ENCODE measurements at regions not wholly inside any gene's neighbourhood (a gene's known extent, or its start where the extent isn't known, plus 50 kb on each side); places are given as distances from the start of the nearest gene placed in this dataset.
A peak's percentile ranks its signal among the peaks of the same experiment; 100 is the strongest.
"Not testable (repeated sequence)": the region's sequence is repeated elsewhere in the genome, so short reads cannot be mapped to it uniquely, and the experiment has no call there.

GRCh38 chr1:212512816-212513559, 80.3 kb downstream of the NENF start:
- no peak overlapping the region for H3K27ac ChIP-seq (ENCODE audit: insufficient read depth, low read length, poor library complexity, severe bottlenecking)
- no peaks in the 10 kb centered on the region for H3K9me3 ChIP-seq (ENCODE audit: control insufficient read depth, low read length)
- peaks cover 17% of the 10 kb centered on the region for H3K27me3 ChIP-seq (replicated peaks; ENCODE audit: control insufficient read depth, insufficient read depth, low read length, poor library complexity, severe bottlenecking)
- H3K36me3 ChIP-seq (ENCODE audit: control insufficient read depth, insufficient read depth, low read length), result no peaks in the 10 kb centered on the region
- no peak overlapping the region for H3K4me3 ChIP-seq (ENCODE audit: insufficient read depth, low read depth, low read length, poor library complexity, severe bottlenecking)
- DNase-seq, result no peak
- H3K4me1 ChIP-seq (ENCODE audit: control insufficient read depth, insufficient read depth, low read length, poor library complexity, severe bottlenecking), result peaks cover 4% of the 10 kb centered on the region

GRCh38 chr1:212513586-212513985, 80.9 kb downstream of the NENF start:
- H3K36me3 ChIP-seq (ENCODE audit: control insufficient read depth, insufficient read depth, low read length), result no peaks in the 10 kb centered on the region
- H3K4me3 ChIP-seq (ENCODE audit: insufficient read depth, low read depth, low read length, poor library complexity, severe bottlenecking), result no peak overlapping the region
- H3K9me3 ChIP-seq (ENCODE audit: control insufficient read depth, low read length), result no peaks in the 10 kb centered on the region
- H3K27ac ChIP-seq (ENCODE audit: insufficient read depth, low read length, poor library complexity, severe bottlenecking), result no peak overlapping the region
- DNase-seq, result no peak
- peaks cover 17% of the 10 kb centered on the region for H3K27me3 ChIP-seq (replicated peaks; ENCODE audit: control insufficient read depth, insufficient read depth, low read length, poor library complexity, severe bottlenecking)
- H3K4me1 ChIP-seq (ENCODE audit: control insufficient read depth, insufficient read depth, low read length, poor library complexity, severe bottlenecking), result peaks cover 4% of the 10 kb centered on the region

GRCh38 chr1:212514056-212514614, 81.4 kb downstream of the NENF start:
- no peak overlapping the region for H3K27ac ChIP-seq (ENCODE audit: insufficient read depth, low read length, poor library complexity, severe bottlenecking)
- no peak for DNase-seq
- no peaks in the 10 kb centered on the region for H3K9me3 ChIP-seq (ENCODE audit: control insufficient read depth, low read length)
- peaks cover 17% of the 10 kb centered on the region for H3K27me3 ChIP-seq (replicated peaks; ENCODE audit: control insufficient read depth, insufficient read depth, low read length, poor library complexity, severe bottlenecking)
- peaks cover 4% of the 10 kb centered on the region for H3K4me1 ChIP-seq (ENCODE audit: control insufficient read depth, insufficient read depth, low read length, poor library complexity, severe bottlenecking)
- no peaks in the 10 kb centered on the region for H3K36me3 ChIP-seq (ENCODE audit: control insufficient read depth, insufficient read depth, low read length)
- peak overlapping the region; percentile 18 for H3K4me3 ChIP-seq (ENCODE audit: insufficient read depth, low read depth, low read length, poor library complexity, severe bottlenecking)

GRCh38 chr1:212514782-212515181, 82.1 kb downstream of the NENF start:
- Histone ChIP-seq H3K9me3 (ENCODE audit: control insufficient read depth, low read length) (no peaks in the 10 kb centered on the region), H3K36me3 (ENCODE audit: control insufficient read depth, insufficient read depth, low read length) (no peaks in the 10 kb centered on the region), H3K4me1 (ENCODE audit: control insufficient read depth, insufficient read depth, low read length, poor library complexity, severe bottlenecking) (peaks cover 4% of the 10 kb centered on the region), H3K27ac (ENCODE audit: insufficient read depth, low read length, poor library complexity, severe bottlenecking) (no peak overlapping the region), H3K4me3 (ENCODE audit: insufficient read depth, low read depth, low read length, poor library complexity, severe bottlenecking) (peak overlapping the region; percentile 18), H3K27me3 (replicated peaks; ENCODE audit: control insufficient read depth, insufficient read depth, low read length, poor library complexity, severe bottlenecking) (peaks cover 17% of the 10 kb centered on the region)
- no peak for DNase-seq

DNA sequence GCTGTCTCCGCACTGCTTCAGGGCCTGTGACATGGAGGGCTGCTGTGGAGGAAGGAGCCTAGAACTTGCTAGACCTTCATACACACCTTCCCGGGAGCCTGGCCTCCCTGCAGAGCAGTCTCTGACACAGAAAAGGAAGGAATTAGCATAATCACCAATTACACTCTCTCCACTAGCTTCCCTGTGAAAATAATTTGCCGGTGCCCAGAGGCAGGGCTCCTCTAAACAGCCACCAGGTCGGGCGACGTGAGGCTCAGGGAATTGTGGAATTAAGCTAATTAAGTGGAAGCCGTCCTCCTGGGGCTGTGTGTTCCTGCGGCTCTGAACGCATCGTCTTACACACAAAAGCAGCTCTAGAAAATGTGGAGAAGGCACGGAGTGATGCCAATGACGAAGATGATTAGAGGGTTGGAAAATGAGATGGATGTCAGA, 82.6 kb downstream of the NENF start:
- peaks cover 21% of the 10 kb centered on the region for H3K27me3 ChIP-seq (replicated peaks; ENCODE audit: control insufficient read depth, insufficient read depth, low read length, poor library complexity, severe bottlenecking)

DNA sequence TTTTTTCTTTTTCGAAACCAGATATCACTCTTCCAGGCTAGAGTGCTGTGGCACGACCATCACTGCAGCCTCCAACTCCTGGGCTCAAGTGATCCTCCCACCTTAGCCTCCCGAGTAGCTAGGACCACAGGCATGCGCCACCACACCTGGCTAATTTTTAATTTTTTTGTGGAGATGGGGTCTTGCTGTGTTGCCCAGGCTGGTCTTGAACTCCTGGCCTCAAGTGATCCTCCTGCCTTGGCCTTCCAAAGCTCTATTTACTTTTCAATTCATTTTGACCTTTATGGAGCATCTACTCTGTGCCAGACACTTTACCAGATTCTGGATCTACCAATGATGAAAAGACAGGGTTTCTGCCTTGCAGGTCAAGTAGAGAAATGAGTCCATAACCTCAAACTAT, 83.3 kb downstream of the NENF start:
- H3K27ac ChIP-seq (ENCODE audit: insufficient read depth, low read length, poor library complexity, severe bottlenecking); H3K4me1 ChIP-seq (ENCODE audit: control insufficient read depth, insufficient read depth, low read length, poor library complexity, severe bottlenecking); H3K4me3 ChIP-seq (ENCODE audit: insufficient read depth, low read depth, low read length, poor library complexity, severe bottlenecking); DNase-seq; H3K36me3 ChIP-seq (ENCODE audit: control insufficient read depth, insufficient read depth, low read length); H3K9me3 ChIP-seq (ENCODE audit: control insufficient read depth, low read length): not testable (repeated sequence)
- H3K27me3 ChIP-seq (replicated peaks; ENCODE audit: control insufficient read depth, insufficient read depth, low read length, poor library complexity, severe bottlenecking), result peaks cover 21% of the 10 kb centered on the region

More for the DNA sequence above, 82.6 kb downstream of the NENF start:
- no peak overlapping the region for H3K27ac ChIP-seq (ENCODE audit: insufficient read depth, low read length, poor library complexity, severe bottlenecking)
- H3K4me3 ChIP-seq (ENCODE audit: insufficient read depth, low read depth, low read length, poor library complexity, severe bottlenecking), result no peak overlapping the region
- no peak for DNase-seq
- H3K4me1 ChIP-seq (ENCODE audit: control insufficient read depth, insufficient read depth, low read length, poor library complexity, severe bottlenecking), result peaks cover 4% of the 10 kb centered on the region
- H3K36me3 ChIP-seq (ENCODE audit: control insufficient read depth, insufficient read depth, low read length), result no peaks in the 10 kb centered on the region
- no peaks in the 10 kb centered on the region for H3K9me3 ChIP-seq (ENCODE audit: control insufficient read depth, low read length)

- no peak overlapping the region for H3K4me3 ChIP-seq (ENCODE audit: insufficient read depth, low read depth, low read length, poor library complexity, severe bottlenecking)
- no peak for DNase-seq
- peaks cover 17% of the 10 kb centered on the region for H3K27me3 ChIP-seq (replicated peaks; ENCODE audit: control insufficient read depth, insufficient read depth, low read length, poor library complexity, severe bottlenecking)
- no peaks in the 10 kb centered on the region for H3K9me3 ChIP-seq (ENCODE audit: control insufficient read depth, low read length)
- peaks cover 4% of the 10 kb centered on the region for H3K4me1 ChIP-seq (ENCODE audit: control insufficient read depth, insufficient read depth, low read length, poor library complexity, severe bottlenecking)
- H3K36me3 ChIP-seq (ENCODE audit: control insufficient read depth, insufficient read depth, low read length), result no peaks in the 10 kb centered on the region
- H3K27ac ChIP-seq (ENCODE audit: insufficient read depth, low read length, poor library complexity, severe bottlenecking), result no peak overlapping the region
Measured at GRCh38 chr1:212518188-212519054, 85.7 kb downstream of the NENF start.

DNA sequence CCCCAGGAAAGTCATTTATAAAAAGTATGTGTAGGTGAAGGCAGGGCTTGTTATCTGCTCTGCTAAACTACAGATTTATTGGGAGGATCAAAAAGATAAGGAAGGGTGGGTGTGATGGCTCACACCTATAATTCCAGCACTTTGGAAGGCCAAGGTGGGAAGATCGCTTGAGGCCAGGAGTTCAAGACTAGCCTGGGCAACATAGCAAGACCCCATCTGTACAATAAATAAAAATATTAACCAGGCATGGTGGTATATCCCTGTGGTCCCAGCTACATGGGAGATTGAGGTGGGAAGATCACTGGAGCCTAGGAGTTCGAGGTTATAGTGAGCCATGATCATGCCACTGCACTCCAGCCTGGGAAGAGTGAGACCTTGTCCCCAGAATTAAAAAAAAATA, 86.4 kb downstream of the NENF start:
- no peak for DNase-seq
- no peak overlapping the region for H3K4me3 ChIP-seq (ENCODE audit: insufficient read depth, low read depth, low read length, poor library complexity, severe bottlenecking)
- H3K4me1 ChIP-seq (ENCODE audit: control insufficient read depth, insufficient read depth, low read length, poor library complexity, severe bottlenecking), result peaks cover 4% of the 10 kb centered on the region
- no peaks in the 10 kb centered on the region for H3K36me3 ChIP-seq (ENCODE audit: control insufficient read depth, insufficient read depth, low read length)
- H3K27me3 ChIP-seq (replicated peaks; ENCODE audit: control insufficient read depth, insufficient read depth, low read length, poor library complexity, severe bottlenecking), result peaks cover 11% of the 10 kb centered on the region
- no peaks in the 10 kb centered on the region for H3K9me3 ChIP-seq (ENCODE audit: control insufficient read depth, low read length)
- H3K27ac ChIP-seq (ENCODE audit: insufficient read depth, low read length, poor library complexity, severe bottlenecking), result no peak overlapping the region

GRCh38 chr1:212520299-212520698, 87.6 kb downstream of the NENF start:
- H3K9me3 ChIP-seq (ENCODE audit: control insufficient read depth, low read length), result no peaks in the 10 kb centered on the region
- H3K36me3 ChIP-seq (ENCODE audit: control insufficient read depth, insufficient read depth, low read length), result no peaks in the 10 kb centered on the region
- peaks cover 4% of the 10 kb centered on the region for H3K27me3 ChIP-seq (replicated peaks; ENCODE audit: control insufficient read depth, insufficient read depth, low read length, poor library complexity, severe bottlenecking)
- no peak overlapping the region for H3K27ac ChIP-seq (ENCODE audit: insufficient read depth, low read length, poor library complexity, severe bottlenecking)
- H3K4me1 ChIP-seq (ENCODE audit: control insufficient read depth, insufficient read depth, low read length, poor library complexity, severe bottlenecking), result no peaks in the 10 kb centered on the region
- DNase-seq, result no peak
- H3K4me3 ChIP-seq (ENCODE audit: insufficient read depth, low read depth, low read length, poor library complexity, severe bottlenecking), result no peak overlapping the region

GRCh38 chr1:212520746-212521145, 87.8 kb upstream of the ATF3 start:
- no peak overlapping the region for H3K4me3 ChIP-seq (ENCODE audit: insufficient read depth, low read depth, low read length, poor library complexity, severe bottlenecking)
- peaks cover 4% of the 10 kb centered on the region for H3K27me3 ChIP-seq (replicated peaks; ENCODE audit: control insufficient read depth, insufficient read depth, low read length, poor library complexity, severe bottlenecking)
- H3K9me3 ChIP-seq (ENCODE audit: control insufficient read depth, low read length), result no peaks in the 10 kb centered on the region
- H3K36me3 ChIP-seq (ENCODE audit: control insufficient read depth, insufficient read depth, low read length), result no peaks in the 10 kb centered on the region
- H3K27ac ChIP-seq (ENCODE audit: insufficient read depth, low read length, poor library complexity, severe bottlenecking), result no peak overlapping the region
- no peak for DNase-seq
- H3K4me1 ChIP-seq (ENCODE audit: control insufficient read depth, insufficient read depth, low read length, poor library complexity, severe bottlenecking), result no peaks in the 10 kb centered on the region
